ENCODE measurements at regions not wholly inside any gene's neighbourhood (a gene's known extent, or its start where the extent isn't known, plus 50 kb on each side); places are given as distances from the start of the nearest gene placed in this dataset.
"Not testable (repeated sequence)": the region's sequence is repeated elsewhere in the genome, so short reads cannot be mapped to it uniquely, and the experiment has no call there.

DNA sequence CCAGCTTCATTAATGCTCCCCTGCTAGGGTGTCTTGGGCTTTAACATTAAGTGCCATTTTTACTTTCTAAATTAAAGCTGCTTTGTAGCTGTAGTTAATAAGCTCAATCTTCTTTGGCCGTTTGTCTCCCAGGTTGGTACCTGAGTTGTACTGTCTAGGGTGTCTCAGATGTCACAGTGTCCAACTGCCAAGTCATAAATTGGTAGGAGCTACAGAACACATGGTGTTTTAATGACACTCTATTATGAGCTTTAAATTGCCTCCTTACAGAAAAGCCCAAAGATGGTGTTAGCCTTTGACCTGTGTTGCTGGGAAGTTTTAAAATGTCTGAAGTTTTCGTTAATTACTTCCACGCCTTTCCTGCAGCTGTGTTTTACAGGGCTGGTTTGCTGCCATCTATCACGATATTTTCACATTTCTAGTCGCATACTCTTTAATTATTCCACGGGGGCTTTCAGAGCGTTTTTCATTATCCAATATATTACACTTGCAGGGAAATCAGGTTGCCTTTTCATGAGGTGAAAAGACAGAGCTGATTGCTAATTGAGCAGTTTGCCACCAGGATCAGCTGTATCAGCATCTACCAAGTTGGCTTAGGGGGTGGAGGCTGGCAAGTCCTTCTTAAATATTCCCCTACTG is 247.8 kb upstream of the PLPP4 start:
- no peak for DNase-seq (ENCODE audit: low read depth)
- TF ChIP-seq, protein P1, sequence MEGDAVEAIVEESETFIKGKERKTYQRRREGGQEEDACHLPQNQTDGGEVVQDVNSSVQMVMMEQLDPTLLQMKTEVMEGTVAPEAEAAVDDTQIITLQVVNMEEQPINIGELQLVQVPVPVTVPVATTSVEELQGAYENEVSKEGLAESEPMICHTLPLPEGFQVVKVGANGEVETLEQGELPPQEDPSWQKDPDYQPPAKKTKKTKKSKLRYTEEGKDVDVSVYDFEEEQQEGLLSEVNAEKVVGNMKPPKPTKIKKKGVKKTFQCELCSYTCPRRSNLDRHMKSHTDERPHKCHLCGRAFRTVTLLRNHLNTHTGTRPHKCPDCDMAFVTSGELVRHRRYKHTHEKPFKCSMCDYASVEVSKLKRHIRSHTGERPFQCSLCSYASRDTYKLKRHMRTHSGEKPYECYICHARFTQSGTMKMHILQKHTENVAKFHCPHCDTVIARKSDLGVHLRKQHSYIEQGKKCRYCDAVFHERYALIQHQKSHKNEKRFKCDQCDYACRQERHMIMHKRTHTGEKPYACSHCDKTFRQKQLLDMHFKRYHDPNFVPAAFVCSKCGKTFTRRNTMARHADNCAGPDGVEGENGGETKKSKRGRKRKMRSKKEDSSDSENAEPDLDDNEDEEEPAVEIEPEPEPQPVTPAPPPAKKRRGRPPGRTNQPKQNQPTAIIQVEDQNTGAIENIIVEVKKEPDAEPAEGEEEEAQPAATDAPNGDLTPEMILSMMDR (IDR thresholded peaks at IDR 0.05; ENCODE audit: insufficient read depth, low read length, severe bottlenecking): no peak
- Histone ChIP-seq H3K36me3 (ENCODE audit: control insufficient read depth, insufficient read depth, low read length) (no peaks in the 10 kb centered on the region), H3K27me3 (ENCODE audit: control insufficient read depth, insufficient read depth, low read length) (no peaks in the 10 kb centered on the region), H3K4me3 (ENCODE audit: low read depth, low read length) (no peak overlapping the region)
- no peak for FAIRE-seq

DNA sequence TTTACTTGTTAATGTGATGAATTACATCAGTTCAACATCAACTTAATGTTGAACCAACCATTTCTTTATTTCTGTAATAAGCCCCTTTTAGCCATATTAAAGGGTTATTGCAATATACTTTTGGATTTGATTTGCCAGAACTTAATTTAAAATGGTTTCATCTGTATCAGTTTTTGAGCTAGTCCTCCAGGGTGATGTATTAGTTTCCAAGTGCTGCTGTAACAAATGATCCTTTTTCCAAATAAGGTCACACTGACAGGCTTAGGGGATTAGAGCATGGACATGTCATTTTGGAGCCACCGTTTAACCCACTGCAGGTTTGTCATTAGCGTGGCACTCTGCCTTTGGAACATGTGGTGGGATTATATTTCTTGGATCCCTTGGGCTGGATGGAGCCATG is 244.8 kb upstream of the PLPP4 start:
- TF ChIP-seq, protein P1 (IDR thresholded peaks at IDR 0.05; ENCODE audit: insufficient read depth, low read length, severe bottlenecking): no peak
- Histone ChIP-seq H3K27me3 (ENCODE audit: control insufficient read depth, insufficient read depth, low read length) (no peaks in the 10 kb centered on the region), H3K36me3 (ENCODE audit: control insufficient read depth, insufficient read depth, low read length) (no peaks in the 10 kb centered on the region), H3K4me3 (ENCODE audit: low read depth, low read length) (no peak overlapping the region)
- no peak for DNase-seq (ENCODE audit: low read depth)
- no peak for FAIRE-seq

DNA sequence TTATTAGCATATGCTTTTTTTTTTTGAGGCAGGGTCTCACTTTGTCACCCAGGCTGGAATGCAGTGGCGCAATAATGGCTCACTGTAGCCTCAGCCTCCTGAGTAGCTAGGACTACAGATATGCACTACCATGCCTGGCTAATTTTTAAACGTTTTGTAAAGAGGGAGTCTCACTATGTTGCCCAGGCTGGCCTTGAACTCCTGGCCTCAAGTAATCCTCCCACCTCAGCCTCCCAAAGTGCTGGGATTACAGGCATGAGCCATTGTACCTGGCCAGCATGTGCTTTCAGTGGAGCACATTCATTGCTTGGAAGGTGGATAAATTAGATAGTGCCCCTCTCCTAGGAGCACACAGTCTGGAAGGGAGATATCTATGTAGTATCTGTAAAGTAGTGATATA is 243.7 kb upstream of the PLPP4 start:
- DNase-seq (ENCODE audit: low read depth); H3K4me3 ChIP-seq (ENCODE audit: low read depth, low read length); FAIRE-seq; H3K27me3 ChIP-seq (ENCODE audit: control insufficient read depth, insufficient read depth, low read length); H3K36me3 ChIP-seq (ENCODE audit: control insufficient read depth, insufficient read depth, low read length): not testable (repeated sequence)

DNA sequence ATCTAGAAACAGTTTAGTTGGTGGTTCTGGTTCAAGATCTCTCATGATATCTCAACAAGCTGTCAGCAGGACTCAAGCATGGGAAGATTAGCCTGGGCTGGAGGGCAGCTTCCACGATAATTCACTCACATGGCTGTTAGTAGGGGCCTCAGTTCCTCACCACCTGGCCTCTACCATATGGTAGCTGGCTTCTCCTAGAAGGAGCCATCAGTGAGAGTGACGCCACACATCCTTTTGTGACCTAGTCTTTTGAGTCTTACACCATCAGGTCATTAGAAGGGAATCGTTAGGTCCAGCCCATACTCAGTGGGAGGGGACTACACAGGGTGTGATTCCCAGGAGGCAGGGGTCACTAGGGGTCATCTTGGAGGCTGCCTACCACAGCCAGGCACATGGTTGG is 239.3 kb upstream of the PLPP4 start:
- FAIRE-seq: no peak
- TF ChIP-seq, protein P1 (IDR thresholded peaks at IDR 0.05; ENCODE audit: insufficient read depth, low read length, severe bottlenecking): no peak
- Histone ChIP-seq H3K27me3 (ENCODE audit: control insufficient read depth, insufficient read depth, low read length) (no peaks in the 10 kb centered on the region), H3K4me3 (ENCODE audit: low read depth, low read length) (no peak overlapping the region), H3K36me3 (ENCODE audit: control insufficient read depth, insufficient read depth, low read length) (no peaks in the 10 kb centered on the region)
- DNase-seq (ENCODE audit: low read depth): no peak

DNA sequence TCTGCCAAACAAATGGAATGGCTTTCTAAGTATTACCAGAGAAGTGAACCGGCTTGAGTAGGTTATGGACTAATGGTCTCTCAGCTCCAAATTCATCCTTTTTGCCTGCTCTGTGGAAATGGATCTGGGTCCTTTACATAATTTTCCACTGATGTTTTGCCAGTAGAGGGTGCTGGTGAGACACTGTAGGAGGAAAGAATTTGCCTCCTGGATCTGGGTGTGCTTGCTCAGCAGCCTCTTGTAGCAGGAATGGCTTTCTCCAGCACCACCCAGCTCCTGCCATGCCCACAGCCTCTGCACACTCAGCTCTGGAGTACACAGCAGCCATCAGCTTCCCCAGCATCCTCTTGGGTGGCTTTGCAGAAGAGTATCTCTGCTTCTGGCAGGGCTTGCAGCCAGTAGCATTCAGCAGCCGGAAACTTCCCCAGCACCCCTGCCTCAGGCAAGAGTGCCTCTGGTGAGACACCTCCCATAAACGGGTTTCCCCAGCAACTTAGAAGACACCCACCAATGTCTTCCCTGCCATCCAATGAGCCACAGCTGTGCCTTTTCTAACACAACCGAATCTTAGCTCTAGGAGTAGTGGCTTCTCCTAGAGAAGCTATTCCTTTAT is 235.0 kb upstream of the PLPP4 start:
- FAIRE-seq (no peak), DNase-seq (ENCODE audit: low read depth) (peak; percentile 49)
- TF ChIP-seq, protein P1 (IDR thresholded peaks at IDR 0.05; ENCODE audit: insufficient read depth, low read length, severe bottlenecking): peak; percentile 52
- Histone ChIP-seq H3K36me3 (ENCODE audit: control insufficient read depth, insufficient read depth, low read length) (no peaks in the 10 kb centered on the region), H3K27me3 (ENCODE audit: control insufficient read depth, insufficient read depth, low read length) (no peaks in the 10 kb centered on the region), H3K4me3 (ENCODE audit: low read depth, low read length) (no peak overlapping the region)

DNA sequence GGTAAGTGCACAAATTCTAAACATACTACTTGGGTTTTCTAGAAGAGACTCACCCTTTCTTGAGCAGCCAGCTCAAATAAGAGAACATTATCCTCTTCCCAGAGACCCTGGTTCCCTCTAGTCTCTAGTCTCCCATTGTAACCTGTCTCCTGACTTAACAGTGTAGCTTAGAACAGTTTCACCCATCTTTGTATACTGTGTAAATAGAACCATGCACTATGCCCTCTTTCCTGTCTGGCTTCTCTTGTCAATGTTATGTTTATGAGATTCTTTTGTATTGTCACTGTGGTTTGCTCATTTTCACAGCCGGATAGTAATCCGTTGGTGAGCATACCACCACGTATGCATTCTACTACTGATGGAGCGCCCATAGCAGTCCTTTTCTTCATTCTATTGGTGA is 227.4 kb upstream of the PLPP4 start:
- H3K27me3 ChIP-seq (ENCODE audit: control insufficient read depth, insufficient read depth, low read length): no peaks in the 10 kb centered on the region
- DNase-seq (ENCODE audit: low read depth) (no peak), FAIRE-seq (no peak)
- no peaks in the 10 kb centered on the region for H3K36me3 ChIP-seq (ENCODE audit: control insufficient read depth, insufficient read depth, low read length)
- no peak overlapping the region for H3K4me3 ChIP-seq (ENCODE audit: low read depth, low read length)
- TF ChIP-seq, protein P1 (IDR thresholded peaks at IDR 0.05; ENCODE audit: insufficient read depth, low read length, severe bottlenecking): no peak

DNA sequence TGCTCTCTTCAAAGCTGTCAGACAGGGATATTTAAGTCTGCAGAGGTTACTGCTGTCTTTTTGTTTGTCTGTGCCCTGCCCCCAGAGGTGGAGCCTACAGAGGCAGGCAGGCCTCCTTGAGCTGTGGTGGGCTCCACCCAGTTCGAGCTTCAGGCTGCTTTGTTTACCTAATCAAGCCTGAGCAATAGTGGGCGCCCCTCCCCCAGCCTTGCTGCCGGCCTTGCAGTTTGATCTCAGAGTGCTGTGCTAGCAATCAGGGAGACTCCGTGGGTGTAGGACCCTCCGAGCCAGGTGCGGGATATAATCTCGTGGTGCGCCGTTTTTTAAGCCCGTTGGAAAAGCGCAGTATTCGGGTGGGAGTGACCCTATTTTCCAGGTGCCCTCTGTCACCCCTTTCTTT is 217.3 kb upstream of the PLPP4 start:
- H3K4me3 ChIP-seq (ENCODE audit: low read depth, low read length); DNase-seq (ENCODE audit: low read depth); H3K27me3 ChIP-seq (ENCODE audit: control insufficient read depth, insufficient read depth, low read length); FAIRE-seq; H3K36me3 ChIP-seq (ENCODE audit: control insufficient read depth, insufficient read depth, low read length): not testable (repeated sequence)

Data from bronchial epithelial cell (primary cell).